Stomach (tissue), 4 donors: ENCODE measurements at regions not wholly inside any gene's neighbourhood (a gene's known extent, or its start where the extent isn't known, plus 50 kb on each side); places are given as distances from the start of the nearest gene placed in this dataset.

Experiments used
- POLR2AphosphoS5 ChIP-seq, 3 donors: sonication (generic); formaldehyde crosslinking; IDR thresholded peaks; one replicate each; pipeline ENCODE4 v1.6.1; 2016; ENCODE audit warnings: antibody characterized with exemption in 3 of 3
- TF ChIP-seq, protein P1 (sequence below), 7 experiments: fragments of 450-650 bp in 4 of 7; fragments of 200-600 bp in 3 of 7; sonication (generic) in 3 of 7; IDR thresholded peaks; one replicate each; pipeline ENCODE4 v1.5.1; 2016 to 2019; ENCODE audit warnings: antibody characterized with exemption in 7 of 7, control low read depth in 2 of 7, mild to moderate bottlenecking in 1 of 7

DNA sequence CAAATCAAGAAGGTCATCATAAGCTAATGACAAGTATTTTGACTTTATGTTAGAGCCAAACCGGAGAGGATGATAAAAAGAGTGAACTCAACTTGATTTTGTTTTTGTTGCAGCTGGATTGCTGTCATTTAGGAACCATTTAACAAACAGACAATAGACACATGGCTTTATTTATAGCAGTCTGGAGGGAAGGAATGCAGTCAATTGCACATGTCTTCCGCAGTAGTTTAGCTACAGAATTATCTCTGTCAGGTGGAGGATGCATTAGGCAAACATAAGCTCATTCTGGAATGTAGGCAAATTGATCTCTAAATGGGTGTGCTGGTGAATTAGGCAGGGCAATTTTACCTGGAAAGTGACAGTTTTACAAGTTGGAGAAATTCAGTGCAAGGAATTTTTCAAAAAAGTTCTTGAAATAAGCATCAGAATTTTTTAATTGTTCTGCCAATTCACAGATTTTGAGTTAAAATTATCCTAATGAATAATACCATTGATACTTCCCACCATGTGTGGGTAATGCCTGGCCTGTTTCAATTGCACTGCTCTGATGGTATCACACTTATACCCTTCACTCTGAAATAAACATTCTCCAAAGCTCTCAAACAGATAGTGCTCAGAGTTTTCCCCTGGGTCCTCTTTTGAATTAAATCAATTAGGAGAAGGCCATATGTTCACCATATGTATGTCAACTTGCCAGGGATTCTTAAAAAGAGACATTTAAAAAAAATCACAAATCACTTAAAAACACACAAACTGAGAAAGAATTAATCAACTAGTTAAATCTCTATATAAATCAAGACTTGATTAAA, 318.3 kb downstream of the NDFIP2 start:
- TF ChIP-seq POLR2AphosphoS5 (IDR thresholded peaks at IDR 0.05), result no peak
- TF ChIP-seq, protein P1, sequence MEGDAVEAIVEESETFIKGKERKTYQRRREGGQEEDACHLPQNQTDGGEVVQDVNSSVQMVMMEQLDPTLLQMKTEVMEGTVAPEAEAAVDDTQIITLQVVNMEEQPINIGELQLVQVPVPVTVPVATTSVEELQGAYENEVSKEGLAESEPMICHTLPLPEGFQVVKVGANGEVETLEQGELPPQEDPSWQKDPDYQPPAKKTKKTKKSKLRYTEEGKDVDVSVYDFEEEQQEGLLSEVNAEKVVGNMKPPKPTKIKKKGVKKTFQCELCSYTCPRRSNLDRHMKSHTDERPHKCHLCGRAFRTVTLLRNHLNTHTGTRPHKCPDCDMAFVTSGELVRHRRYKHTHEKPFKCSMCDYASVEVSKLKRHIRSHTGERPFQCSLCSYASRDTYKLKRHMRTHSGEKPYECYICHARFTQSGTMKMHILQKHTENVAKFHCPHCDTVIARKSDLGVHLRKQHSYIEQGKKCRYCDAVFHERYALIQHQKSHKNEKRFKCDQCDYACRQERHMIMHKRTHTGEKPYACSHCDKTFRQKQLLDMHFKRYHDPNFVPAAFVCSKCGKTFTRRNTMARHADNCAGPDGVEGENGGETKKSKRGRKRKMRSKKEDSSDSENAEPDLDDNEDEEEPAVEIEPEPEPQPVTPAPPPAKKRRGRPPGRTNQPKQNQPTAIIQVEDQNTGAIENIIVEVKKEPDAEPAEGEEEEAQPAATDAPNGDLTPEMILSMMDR (IDR thresholded peaks at IDR 0.05), result no peak
